GM10248 (cell line): ENCODE measurements at regions not wholly inside any gene's neighbourhood (a gene's known extent, or its start where the extent isn't known, plus 50 kb on each side); places are given as distances from the start of the nearest gene placed in this dataset.

ENCODE experiments used
- CTCF ChIA-PET: fragments of 300-600 bp; sonication (Branson Sonifier 250); formaldehyde crosslinking; extraction: SDS; loops from one replicate; lab custom pipeline; 2021; ENCODE audit warnings: antibody characterized with exemption; lab: Yijun Ruan, JAX
- POLR2A ChIA-PET: fragments of 350-650 bp; sonication (Branson Sonifier 250); formaldehyde crosslinking; extraction: SDS; loops from one replicate; lab custom pipeline; 2020; ENCODE audit warnings: antibody characterized with exemption; lab: Yijun Ruan, JAX
- DNase-seq: peaks from one replicate; pipeline ENCODE4 v3.0.0; 2012; ENCODE audit errors: extremely low spot score
- CTCF ChIP-seq: IDR thresholded peaks from 2 replicates; pipeline ENCODE4 v1.5.1; 2012; ENCODE audit warnings: mild to moderate bottlenecking, low read depth; ENCODE audit errors: extremely low read depth, missing control alignments, control extremely low read depth

GRCh38 chr10:105758209-105758998, 1117.3 kb downstream of the SORCS3 start:
- POLR2A ChIA-PET, result no interaction called here

GRCh38 chr10:105757302-105757701, 1116.2 kb downstream of the SORCS3 start:
- no peak for DNase-seq
- ChIA-PET CTCF (no interaction called here), POLR2A (no interaction called here)
- no peak for TF ChIP-seq CTCF

More at GRCh38 chr10:105758209-105758998, 1117.3 kb downstream of the SORCS3 start:
- no peak for TF ChIP-seq CTCF
- CTCF ChIA-PET, result interaction anchor here (1.6 kb wide), 1 partner anchor 8 kb away, joined by 8 read pairs; no protein-coding TSS in a partner anchor
- DNase-seq, result no peak

- ChIA-PET POLR2A (no interaction called here), CTCF (interaction anchor here (0.6 kb wide), 1 partner anchor 10 kb away, joined by 3 read pairs; no protein-coding TSS in a partner anchor)
- no peak for TF ChIP-seq CTCF
- no peak for DNase-seq
Measured at GRCh38 chr10:105756386-105756785, 1115.3 kb downstream of the SORCS3 start.

- no peak for TF ChIP-seq CTCF
- no peak for DNase-seq
- CTCF ChIA-PET, result no interaction called here
- POLR2A ChIA-PET, result no interaction called here
Measured at GRCh38 chr10:105751688-105752087, 1110.6 kb downstream of the SORCS3 start.

GRCh38 chr10:105745596-105746148, 1104.6 kb downstream of the SORCS3 start:
- DNase-seq, result no peak
- ChIA-PET CTCF (interaction anchor here (1.3 kb wide), 1 partner anchor 11 kb away, joined by 3 read pairs; no protein-coding TSS in a partner anchor), POLR2A (no interaction called here)
- no peak for TF ChIP-seq CTCF

- DNase-seq, result no peak
- TF ChIP-seq CTCF, result no peak
- ChIA-PET POLR2A (no interaction called here), CTCF (interaction anchor here (1.4 kb wide), 1 partner anchor 21 kb away, joined by 3 read pairs; no protein-coding TSS in a partner anchor)
Measured at GRCh38 chr10:105743343-105744056, 1102.4 kb downstream of the SORCS3 start.
